T-cell (primary cell): ENCODE measurements at regions not wholly inside any gene's neighbourhood (a gene's known extent, or its start where the extent isn't known, plus 50 kb on each side); places are given as distances from the start of the nearest gene placed in this dataset.

Source experiments
- ATAC-seq, 4 experiments: fragments of 200-7000 bp in 3 of 4; fragments of 150-1000 bp in 1 of 4; cut with Tn5 transposase; replicated peaks in 1 of 4; 1 replicate in 3 of 4; 2 replicates in 1 of 4; pipeline ENCODE4 v1.10.0; 2021; ENCODE audit warnings: moderate library complexity in 3 of 4, mild to moderate bottlenecking in 2 of 4, moderate number of reproducible peaks in 1 of 4
- CTCF ChIA-PET, 2 donors: fragments of 300-600 bp; sonication (Branson Sonifier 250); formaldehyde crosslinking; loops; one replicate each; lab custom pipeline; 2022; ENCODE audit warnings: antibody characterized with exemption in 2 of 2; lab: Charles Lee
- POLR2A ChIA-PET, 2 donors: fragments of 300-600 bp; sonication (Branson Sonifier 250); formaldehyde crosslinking; loops; one replicate each; lab custom pipeline; 2022; ENCODE audit warnings: antibody characterized with exemption in 2 of 2; lab: Charles Lee
- DNase-seq, 35 experiments: peaks; one replicate each; pipeline versions ENCODE4 v3.0.0 to v3.0.0-alpha.2; 2013 to 2023
- H3K27ac ChIP-seq: one replicate; pipeline ENCODE4 v1.5.1; 2013; ENCODE audit warnings: low read length
- H3K27me3 ChIP-seq, 2 experiments: replicated peaks in 1 of 2; 1 replicate in 1 of 2; 2 replicates in 1 of 2; pipeline versions ENCODE4 v1.6.1 to v1.7.0; 2013; ENCODE audit warnings: low read length in 1 of 2, mixed read lengths in 1 of 2; ENCODE audit not compliant: control insufficient read depth in 2 of 2, insufficient read depth in 2 of 2; ENCODE audit errors: extremely low read depth in 1 of 2
- H3K36me3 ChIP-seq, 2 donors: 1 replicate in 1 of 2; 2 replicates in 1 of 2; pipeline versions ENCODE4 v1.6.1 to v1.7.0; 2013; ENCODE audit warnings: low read length in 1 of 2; ENCODE audit not compliant: control insufficient read depth in 2 of 2, insufficient read depth in 1 of 2; ENCODE audit errors: extremely low read depth in 1 of 2
- H3K4me1 ChIP-seq, 2 experiments: 1 replicate in 1 of 2; 2 replicates in 1 of 2; pipeline versions ENCODE4 v1.6.1 to v1.7.0; 2013; ENCODE audit warnings: low read length in 2 of 2, mixed read lengths in 1 of 2; ENCODE audit not compliant: insufficient read depth in 2 of 2, control insufficient read depth in 1 of 2; ENCODE audit errors: extremely low read depth in 1 of 2
- H3K4me3 ChIP-seq, 2 donors: 1 replicate in 1 of 2; 2 replicates in 1 of 2; pipeline versions ENCODE4 v1.5.1 to v1.7.0; 2013; ENCODE audit warnings: mild to moderate bottlenecking in 2 of 2, low read length in 1 of 2, moderate library complexity in 1 of 2; ENCODE audit not compliant: control insufficient read depth in 1 of 2; ENCODE audit errors: extremely low read depth in 1 of 2
- H3K9me3 ChIP-seq: 2 replicates; pipeline ENCODE4 v1.7.0; 2013
- H3K27ac Mint-ChIP-seq, 2 donors: one replicate each; pipeline ENCODE4 v1.8.0; 2020 to 2021; ENCODE audit warnings: mild to moderate bottlenecking in 2 of 2, mixed read lengths in 2 of 2
- H3K27me3 Mint-ChIP-seq, 2 donors: one replicate each; pipeline ENCODE4 v1.8.0; 2021 to 2022; ENCODE audit warnings: mixed read lengths in 2 of 2
- H3K36me3 Mint-ChIP-seq: one replicate; pipeline ENCODE4 v1.8.0; 2021; ENCODE audit warnings: mixed read lengths
- H3K4me1 Mint-ChIP-seq, 3 donors: one replicate each; pipeline ENCODE4 v1.8.0; 2020 to 2022; ENCODE audit warnings: mixed read lengths in 3 of 3, mild to moderate bottlenecking in 1 of 3
- H3K4me3 Mint-ChIP-seq, 3 donors: one replicate each; pipeline ENCODE4 v1.8.0; 2020 to 2022; ENCODE audit warnings: mild to moderate bottlenecking in 3 of 3, mixed read lengths in 3 of 3, moderate library complexity in 3 of 3
- H3K9me3 Mint-ChIP-seq, 3 donors: one replicate each; pipeline ENCODE4 v1.8.0; 2020 to 2022; ENCODE audit warnings: mixed read lengths in 3 of 3
- WGBS: methylation state at CpG from one replicate; pipeline ENCODE4 v1.1.5; 2013; ENCODE audit warnings: missing lambda C conversion rate; ENCODE audit not compliant: insufficient coverage; 5-methylcytosine and 5-hydroxymethylcytosine counted together

DNA sequence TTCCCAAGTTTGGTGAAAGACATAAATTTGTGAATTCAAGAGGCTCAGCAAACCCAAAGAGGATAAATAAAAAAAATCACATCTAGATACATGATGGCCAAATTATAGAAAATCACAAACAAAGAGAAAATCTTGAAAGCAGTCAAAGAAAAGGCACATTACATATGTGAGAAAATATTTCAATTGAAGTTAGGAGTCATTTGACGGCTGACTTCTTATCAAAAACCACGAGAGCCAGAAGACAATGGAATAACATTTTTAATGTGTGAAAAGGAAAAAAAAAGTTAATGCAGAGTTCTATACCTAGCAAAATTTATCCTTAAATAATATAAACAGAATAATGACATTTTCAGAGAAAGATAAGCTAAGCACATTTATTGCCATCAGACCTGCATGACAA, 307.0 kb downstream of the C12orf75 start:
- POLR2A ChIA-PET = no interaction called here
- Mint-ChIP-seq H3K4me1 (no peaks in the 10 kb centered on the region), H3K9me3 (peaks cover 0 to 13% (median 6%) of the 10 kb centered on the region in 3 donors), H3K36me3 (no peaks in the 10 kb centered on the region), H3K4me3 (no peak overlapping the region), H3K27ac (no peak overlapping the region), H3K27me3 (no peaks in the 10 kb centered on the region)
- H3K4me3 ChIP-seq = no peak overlapping the region
- CTCF ChIA-PET = no interaction called here
- H3K27ac ChIP-seq = no peak overlapping the region
- no peaks in the 10 kb centered on the region for H3K27me3 ChIP-seq
- no peaks in the 10 kb centered on the region for H3K9me3 ChIP-seq
- no peaks in the 10 kb centered on the region for H3K4me1 ChIP-seq
- ATAC-seq (no peak), DNase-seq (no peak)
- no CpG with 5 or more reads among the region's 2 CpGs for WGBS
- no peaks in the 10 kb centered on the region for H3K36me3 ChIP-seq

DNA sequence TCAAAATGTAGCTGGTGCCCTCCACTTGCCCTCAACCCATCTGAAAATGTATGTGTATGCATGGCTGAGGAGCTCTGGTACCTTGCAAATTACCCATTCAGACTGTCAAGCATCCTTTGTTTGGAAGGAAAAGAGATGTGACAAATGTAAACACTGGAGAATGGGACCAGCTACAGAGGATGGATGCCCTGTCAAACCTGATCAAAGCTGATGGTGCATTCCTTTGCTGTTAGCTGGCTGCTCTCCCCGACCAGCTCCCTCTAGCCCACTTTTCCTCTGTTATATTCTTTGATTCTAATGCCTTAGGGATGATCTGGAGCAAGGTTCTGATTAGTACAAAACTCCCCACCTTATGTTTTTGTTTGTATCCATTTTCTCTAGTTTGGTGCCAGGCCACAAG, 310.3 kb downstream of the C12orf75 start:
- no CpG with 5 or more reads among the region's 1 CpG for WGBS
- DNase-seq (no peak), ATAC-seq (no peak)
- Mint-ChIP-seq H3K27ac (no peak overlapping the region), H3K36me3 (no peaks in the 10 kb centered on the region), H3K9me3 (peaks cover 0 to 13% (median 8%) of the 10 kb centered on the region in 3 donors), H3K27me3 (peaks cover 3 to 5% of the 10 kb centered on the region in 2 donors), H3K4me3 (no peak overlapping the region), H3K4me1 (no peaks in the 10 kb centered on the region)
- H3K27me3 ChIP-seq = no peaks in the 10 kb centered on the region
- CTCF ChIA-PET = no interaction called here
- POLR2A ChIA-PET = no interaction called here
- H3K27ac ChIP-seq = no peak overlapping the region
- no peaks in the 10 kb centered on the region for H3K36me3 ChIP-seq
- H3K4me1 ChIP-seq = no peaks in the 10 kb centered on the region
- H3K4me3 ChIP-seq = no peak overlapping the region
- no peaks in the 10 kb centered on the region for H3K9me3 ChIP-seq

DNA sequence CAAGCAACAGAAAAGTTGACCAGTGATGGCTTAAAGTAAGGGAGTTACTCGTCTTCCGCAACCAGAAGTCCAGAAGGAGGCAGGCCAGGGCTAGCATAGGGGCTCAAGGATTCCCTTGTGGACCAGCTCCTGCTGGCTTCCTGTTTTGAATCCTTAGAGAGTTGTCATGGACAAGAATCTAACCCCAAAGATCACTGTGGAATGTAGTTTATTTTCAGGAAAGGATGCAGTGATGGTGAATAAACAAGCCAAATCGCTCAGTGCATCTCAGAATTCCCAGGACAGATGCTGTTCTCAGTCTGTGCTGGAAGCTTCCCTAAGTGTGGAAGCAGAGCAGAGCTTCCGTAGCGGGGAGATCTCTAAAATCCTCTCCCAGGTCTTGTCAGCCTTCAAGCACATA, 311.3 kb downstream of the C12orf75 start:
- CTCF ChIA-PET = no interaction called here
- POLR2A ChIA-PET = no interaction called here
- no peaks in the 10 kb centered on the region for H3K27me3 ChIP-seq
- H3K27ac ChIP-seq = no peak overlapping the region
- no peak for DNase-seq
- H3K9me3 ChIP-seq = no peaks in the 10 kb centered on the region
- Mint-ChIP-seq H3K4me1 (no peaks in the 10 kb centered on the region), H3K27ac (no peak overlapping the region), H3K27me3 (peaks cover 3 to 5% of the 10 kb centered on the region in 2 donors), H3K36me3 (no peaks in the 10 kb centered on the region), H3K9me3 (peaks cover 0 to 8% (median 8%) of the 10 kb centered on the region in 3 donors), H3K4me3 (no peak overlapping the region)
- no peak for ATAC-seq
- no peak overlapping the region for H3K4me3 ChIP-seq
- H3K4me1 ChIP-seq = no peaks in the 10 kb centered on the region
- WGBS = no CpG with 5 or more reads among the region's 5 CpGs
- H3K36me3 ChIP-seq = no peaks in the 10 kb centered on the region

DNA sequence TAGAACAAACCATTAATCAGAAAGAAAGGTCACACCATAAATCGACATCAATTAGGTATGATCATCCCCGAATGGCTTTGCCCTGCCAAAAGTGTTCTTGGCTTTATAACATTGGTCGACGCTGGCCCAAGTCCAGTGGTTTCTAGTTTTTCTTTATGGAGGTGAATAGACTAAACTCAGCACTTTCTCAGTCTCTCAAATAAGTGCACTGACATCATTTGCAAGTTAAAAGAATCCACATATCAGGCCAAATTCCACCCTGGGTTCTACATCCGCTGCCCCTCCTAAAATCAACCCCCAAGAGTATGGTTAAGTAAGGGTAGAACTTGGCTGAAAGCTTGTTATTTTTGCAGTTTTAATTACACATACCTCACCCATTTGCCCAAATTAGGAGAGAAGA, 314.3 kb downstream of the C12orf75 start:
- 50% methylated on average over 1 of the region's 5 CpGs for WGBS
- POLR2A ChIA-PET = no interaction called here
- Mint-ChIP-seq H3K27me3 (peaks cover 5 to 7% of the 10 kb centered on the region in 2 donors), H3K4me1 (no peaks in the 10 kb centered on the region), H3K9me3 (peaks cover 0 to 8% (median 5%) of the 10 kb centered on the region in 3 donors), H3K36me3 (no peaks in the 10 kb centered on the region), H3K4me3 (no peak overlapping the region), H3K27ac (no peak overlapping the region)
- ATAC-seq = no peak
- Histone ChIP-seq H3K27ac (no peak overlapping the region), H3K4me3 (no peak overlapping the region), H3K27me3 (no peaks in the 10 kb centered on the region), H3K4me1 (no peaks in the 10 kb centered on the region), H3K9me3 (no peaks in the 10 kb centered on the region), H3K36me3 (no peaks in the 10 kb centered on the region)
- CTCF ChIA-PET = no interaction called here
- DNase-seq = no peak

DNA sequence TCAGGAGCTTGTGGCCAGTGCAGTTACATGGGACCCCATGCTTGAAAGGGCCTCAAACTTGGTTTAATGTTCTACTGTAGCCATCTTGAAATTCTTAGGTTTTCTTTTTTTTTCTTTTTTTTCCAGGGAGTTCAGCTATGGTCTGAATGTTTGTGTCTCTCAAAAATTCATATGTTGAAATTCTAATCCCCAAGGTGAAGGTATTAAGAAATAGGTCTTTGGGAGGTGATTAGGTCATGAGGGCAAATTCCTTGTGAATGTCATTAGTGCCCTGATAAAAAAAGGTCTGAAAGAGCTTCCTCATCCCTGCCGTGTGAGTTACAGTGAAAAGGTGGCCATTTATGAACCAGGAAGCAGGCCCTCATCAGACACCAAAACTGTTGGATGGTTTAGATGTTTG, 324.1 kb downstream of the C12orf75 start:
- peaks cover 5 to 7% of the 10 kb centered on the region in 2 donors for H3K27me3 Mint-ChIP-seq
- ChIA-PET POLR2A (no interaction called here), CTCF (no interaction called here)
- no peaks in the 10 kb centered on the region for H3K9me3 ChIP-seq
- peaks cover 0 to 4% (median 4%) of the 10 kb centered on the region in 3 donors for H3K9me3 Mint-ChIP-seq
- DNase-seq (no peak), ATAC-seq (no peak)
- no peak overlapping the region for H3K27ac ChIP-seq
- H3K27me3 ChIP-seq = peaks cover 0 to 3% of the 10 kb centered on the region in 2 experiments
- no peaks in the 10 kb centered on the region for H3K4me1 Mint-ChIP-seq
- H3K36me3 Mint-ChIP-seq = no peaks in the 10 kb centered on the region
- H3K4me3 ChIP-seq = no peak overlapping the region
- no peak overlapping the region for H3K4me3 Mint-ChIP-seq
- H3K4me1 ChIP-seq = no peaks in the 10 kb centered on the region
- H3K36me3 ChIP-seq = no peaks in the 10 kb centered on the region
- no peak overlapping the region for H3K27ac Mint-ChIP-seq
- 80% methylated on average over 1 of the region's 1 CpG for WGBS

DNA sequence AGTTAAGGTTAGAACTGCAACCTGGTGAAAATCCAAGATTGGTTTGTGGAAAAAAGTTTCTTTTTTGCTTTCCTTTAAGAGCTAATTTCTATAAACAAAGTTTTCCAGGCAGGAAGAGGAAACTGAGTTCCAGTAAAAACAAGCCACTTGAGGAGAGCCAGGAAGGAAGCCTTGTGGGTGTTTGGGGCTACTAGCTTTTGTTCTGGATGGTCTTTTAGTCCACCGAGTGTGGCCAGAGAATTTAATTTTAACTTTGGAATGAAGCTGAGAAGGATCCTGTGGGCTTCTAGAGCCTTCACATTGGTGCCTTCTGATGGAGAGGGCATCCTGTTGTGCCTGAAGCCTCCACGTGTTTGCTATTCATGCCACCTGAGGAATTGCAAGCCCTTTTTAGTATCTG, 327.9 kb downstream of the C12orf75 start:
- H3K4me1 ChIP-seq = no peaks in the 10 kb centered on the region
- Mint-ChIP-seq H3K36me3 (no peaks in the 10 kb centered on the region), H3K4me1 (no peaks in the 10 kb centered on the region), H3K27ac (no peak overlapping the region), H3K9me3 (peaks cover 0 to 6% (median 0%) of the 10 kb centered on the region in 3 donors), H3K27me3 (peaks cover under 1 to 8% of the 10 kb centered on the region in 2 donors), H3K4me3 (no peak overlapping the region)
- DNase-seq (no peak), ATAC-seq (no peak)
- H3K9me3 ChIP-seq = no peaks in the 10 kb centered on the region
- ChIA-PET POLR2A (no interaction called here), CTCF (no interaction called here)
- WGBS = 80% methylated on average over 1 of the region's 2 CpGs
- H3K4me3 ChIP-seq = no peak overlapping the region
- no peak overlapping the region for H3K27ac ChIP-seq
- H3K27me3 ChIP-seq = peaks cover 0 to 3% of the 10 kb centered on the region in 2 experiments
- H3K36me3 ChIP-seq = no peaks in the 10 kb centered on the region
